ENCODE measurements at regions not wholly inside any gene's neighbourhood (a gene's known extent, or its start where the extent isn't known, plus 50 kb on each side); places are given as distances from the start of the nearest gene placed in this dataset.

DNA sequence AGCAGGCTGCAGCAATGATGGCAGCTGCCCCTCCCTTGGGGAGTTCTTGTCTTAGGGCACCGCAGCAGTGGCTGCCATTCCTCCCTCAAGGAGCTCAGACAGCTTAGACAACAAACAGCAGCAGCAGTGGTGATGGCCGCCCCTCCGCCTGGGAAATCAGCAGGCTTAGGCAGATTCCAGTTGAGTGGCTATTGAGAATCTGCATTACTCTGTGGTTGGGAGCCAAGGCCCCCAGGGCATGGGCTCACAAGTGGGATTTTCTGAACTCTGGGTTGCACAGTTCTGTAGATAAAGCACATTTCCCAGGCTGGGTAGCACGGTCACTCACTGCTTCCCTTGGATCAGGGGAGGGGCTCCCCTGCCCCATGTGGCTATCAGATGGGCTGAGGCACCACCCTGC is 1280.7 kb upstream of the TMPRSS15 start:
- Histone ChIP-seq H3K27me3 (no peaks in the 10 kb centered on the region), H3K27ac (no peak overlapping the region), H3K9me3 (peaks cover 0 to 32% of the 10 kb centered on the region in 2 donors), H3K36me3 (no peaks in the 10 kb centered on the region), H3K4me3 (no peak overlapping the region), H3K4me1 (no peaks in the 10 kb centered on the region)
- peak in 1 of 4 donors; percentile 61 for DNase-seq
- intact Hi-C loops (cut with DNase I), result no loop called here
- TF ChIP-seq, protein P1, sequence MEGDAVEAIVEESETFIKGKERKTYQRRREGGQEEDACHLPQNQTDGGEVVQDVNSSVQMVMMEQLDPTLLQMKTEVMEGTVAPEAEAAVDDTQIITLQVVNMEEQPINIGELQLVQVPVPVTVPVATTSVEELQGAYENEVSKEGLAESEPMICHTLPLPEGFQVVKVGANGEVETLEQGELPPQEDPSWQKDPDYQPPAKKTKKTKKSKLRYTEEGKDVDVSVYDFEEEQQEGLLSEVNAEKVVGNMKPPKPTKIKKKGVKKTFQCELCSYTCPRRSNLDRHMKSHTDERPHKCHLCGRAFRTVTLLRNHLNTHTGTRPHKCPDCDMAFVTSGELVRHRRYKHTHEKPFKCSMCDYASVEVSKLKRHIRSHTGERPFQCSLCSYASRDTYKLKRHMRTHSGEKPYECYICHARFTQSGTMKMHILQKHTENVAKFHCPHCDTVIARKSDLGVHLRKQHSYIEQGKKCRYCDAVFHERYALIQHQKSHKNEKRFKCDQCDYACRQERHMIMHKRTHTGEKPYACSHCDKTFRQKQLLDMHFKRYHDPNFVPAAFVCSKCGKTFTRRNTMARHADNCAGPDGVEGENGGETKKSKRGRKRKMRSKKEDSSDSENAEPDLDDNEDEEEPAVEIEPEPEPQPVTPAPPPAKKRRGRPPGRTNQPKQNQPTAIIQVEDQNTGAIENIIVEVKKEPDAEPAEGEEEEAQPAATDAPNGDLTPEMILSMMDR (IDR thresholded peaks at IDR 0.05), result no peak
- ATAC-seq, result no peak

GRCh38 chr21:19692231-19692630 is 1288.6 kb upstream of the TMPRSS15 start:
- no peaks in the 10 kb centered on the region for H3K4me1 ChIP-seq
- no peaks in the 10 kb centered on the region for H3K36me3 ChIP-seq
- no peaks in the 10 kb centered on the region for H3K9me3 ChIP-seq
- intact Hi-C loops (cut with DNase I), result no loop called here
- TF ChIP-seq, protein P1 (IDR thresholded peaks at IDR 0.05), result no peak
- H3K27me3 ChIP-seq, result no peaks in the 10 kb centered on the region
- no peak for ATAC-seq
- no peak overlapping the region for H3K4me3 ChIP-seq
- no peak overlapping the region for H3K27ac ChIP-seq
- DNase-seq, result no peak

GRCh38 chr21:19695796-19696195 is 1292.2 kb upstream of the TMPRSS15 start:
- no peaks in the 10 kb centered on the region for H3K27me3 ChIP-seq
- no peaks in the 10 kb centered on the region for H3K4me1 ChIP-seq
- no peak for ATAC-seq
- no peak for DNase-seq
- TF ChIP-seq, protein P1 (IDR thresholded peaks at IDR 0.05), result no peak
- intact Hi-C loops (cut with DNase I), result no loop called here
- no peak overlapping the region for H3K27ac ChIP-seq
- peaks cover 0 to 5% of the 10 kb centered on the region in 2 donors for H3K9me3 ChIP-seq
- no peaks in the 10 kb centered on the region for H3K36me3 ChIP-seq
- H3K4me3 ChIP-seq, result no peak overlapping the region

DNA sequence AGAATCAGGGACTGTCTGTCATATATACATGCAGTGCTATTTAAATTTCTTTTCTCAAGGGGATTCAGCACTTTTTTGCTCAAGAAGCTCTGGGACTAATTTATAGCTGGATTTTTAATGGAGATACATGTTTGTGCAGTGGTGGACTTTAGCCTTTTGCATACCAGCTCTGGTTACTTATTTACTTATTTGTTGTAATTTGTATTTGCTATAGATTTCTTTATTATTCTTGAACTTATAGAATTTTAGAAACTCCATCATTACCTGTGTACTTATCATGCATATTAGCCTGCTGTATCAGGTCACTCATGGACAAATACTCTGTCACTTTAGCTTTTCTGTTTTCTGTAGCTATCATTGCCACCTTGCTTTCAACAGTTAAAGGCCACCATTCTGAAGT is 1296.9 kb upstream of the TMPRSS15 start:
- TF ChIP-seq, protein P1 (IDR thresholded peaks at IDR 0.05), result no peak
- DNase-seq (no peak), ATAC-seq (no peak)
- no peak overlapping the region for H3K4me3 ChIP-seq
- peaks cover 0 to 10% of the 10 kb centered on the region in 2 donors for H3K9me3 ChIP-seq
- intact Hi-C loops (cut with DNase I), result no loop called here
- no peaks in the 10 kb centered on the region for H3K36me3 ChIP-seq
- no peaks in the 10 kb centered on the region for H3K4me1 ChIP-seq
- H3K27ac ChIP-seq, result no peak overlapping the region
- no peaks in the 10 kb centered on the region for H3K27me3 ChIP-seq

- no peak for DNase-seq
- TF ChIP-seq, protein P1 (IDR thresholded peaks at IDR 0.05), result no peak
- Histone ChIP-seq H3K4me1 (no peaks in the 10 kb centered on the region), H3K27ac (no peak overlapping the region), H3K4me3 (no peak overlapping the region), H3K36me3 (no peaks in the 10 kb centered on the region), H3K9me3 (peaks cover 0 to 21% of the 10 kb centered on the region in 2 donors), H3K27me3 (no peaks in the 10 kb centered on the region)
- intact Hi-C loops (cut with DNase I), result no loop called here
- ATAC-seq, result no peak
These were observed 1295.5 kb upstream of the NCAM2 start for GRCh38 chr21:19702726-19703125.

Measured in left lung (tissue), 4 donors.